ENCODE measurements at regions not wholly inside any gene's neighbourhood (a gene's known extent, or its start where the extent isn't known, plus 50 kb on each side); places are given as distances from the start of the nearest gene placed in this dataset.

DNA sequence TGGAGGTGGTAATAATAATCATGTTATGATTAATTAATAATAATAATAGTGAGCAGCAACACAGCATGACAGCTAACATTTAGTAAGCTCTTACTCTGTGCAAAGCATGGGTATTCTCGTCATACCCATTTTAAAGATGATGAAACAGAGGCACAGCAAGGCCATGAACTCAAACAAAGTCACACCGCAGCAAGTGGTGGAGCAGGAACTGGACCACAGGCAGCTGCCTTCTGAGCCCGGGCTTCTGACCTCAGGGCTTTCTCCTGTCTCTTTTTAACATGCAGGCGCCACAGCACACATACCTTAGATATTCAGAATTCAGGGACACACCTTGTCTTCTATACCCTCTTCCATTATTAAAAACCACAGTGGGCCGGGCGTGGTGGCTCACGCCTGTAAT is 50.7 kb upstream of the SPATA12 start:
- TF ChIP-seq CTCF (IDR thresholded peaks at IDR 0.05; ENCODE audit: borderline replicate concordance, extremely low read depth, insufficient read depth), result no peak
- H3K36me3 ChIP-seq (ENCODE audit: control insufficient read depth in 2 of 3, insufficient read depth in 3 of 3, low read length in 3 of 3), result no peaks in the 10 kb centered on the region
- DNase-seq (no peak), FAIRE-seq (no peak)
- H3K4me1 ChIP-seq (ENCODE audit: control insufficient read depth in 2 of 3, insufficient read depth in 2 of 3, low read depth in 1 of 3, low read length in 3 of 3), result peaks cover 2 to 23% (median 16%) of the 10 kb centered on the region in 3 donors
- no peak overlapping the region for H3K9ac ChIP-seq (ENCODE audit: low read length in 3 of 3)
- no peak overlapping the region for H3K27ac ChIP-seq (ENCODE audit: low read depth in 2 of 2, low read length in 2 of 2)
- intact Hi-C loops (cut with DNase I), result no loop called here
- H3K9me3 ChIP-seq (ENCODE audit: control insufficient read depth in 2 of 3, insufficient read depth in 1 of 3, low read length in 3 of 3), result no peaks in the 10 kb centered on the region
- H3K27me3 ChIP-seq (ENCODE audit: control insufficient read depth, insufficient read depth, low read length), result no peaks in the 10 kb centered on the region
- no peak overlapping the region for H3K4me3 ChIP-seq (ENCODE audit: low read length in 3 of 3)

DNA sequence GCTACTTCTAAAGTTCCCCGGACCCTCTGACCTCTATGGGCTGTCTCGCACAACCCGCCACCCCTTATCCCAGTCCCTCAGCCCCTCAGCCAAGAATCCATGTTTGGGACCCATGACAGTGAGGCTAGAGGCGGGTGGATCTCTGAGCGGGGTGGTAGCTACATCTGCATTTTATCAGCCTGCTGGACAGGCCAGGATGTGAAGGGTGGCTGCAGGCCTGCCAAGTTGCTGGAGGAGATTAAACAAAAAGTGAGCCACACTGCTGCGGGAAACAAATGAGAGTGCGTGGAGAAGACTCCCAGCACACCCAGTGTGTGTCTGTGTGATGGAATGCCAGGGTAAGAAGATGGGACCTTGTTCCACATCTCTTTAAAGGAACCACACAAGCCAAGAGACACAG is 51.1 kb upstream of the SPATA12 start:
- Histone ChIP-seq H3K36me3 (ENCODE audit: control insufficient read depth in 2 of 3, insufficient read depth in 3 of 3, low read length in 3 of 3) (no peaks in the 10 kb centered on the region), H3K9me3 (ENCODE audit: control insufficient read depth in 2 of 3, insufficient read depth in 1 of 3, low read length in 3 of 3) (no peaks in the 10 kb centered on the region), H3K27ac (ENCODE audit: low read depth in 2 of 2, low read length in 2 of 2) (peak overlapping the region in 1 of 2 donors; percentile 6), H3K4me1 (ENCODE audit: control insufficient read depth in 2 of 3, insufficient read depth in 2 of 3, low read depth in 1 of 3, low read length in 3 of 3) (peaks cover 2 to 23% (median 16%) of the 10 kb centered on the region in 3 donors), H3K9ac (ENCODE audit: low read length in 3 of 3) (no peak overlapping the region), H3K27me3 (ENCODE audit: control insufficient read depth, insufficient read depth, low read length) (no peaks in the 10 kb centered on the region), H3K4me3 (ENCODE audit: low read length in 3 of 3) (no peak overlapping the region)
- TF ChIP-seq CTCF (IDR thresholded peaks at IDR 0.05; ENCODE audit: borderline replicate concordance, extremely low read depth, insufficient read depth), result no peak
- no peak for FAIRE-seq
- intact Hi-C loops (cut with DNase I), result no loop called here
- no peak for DNase-seq

- Histone ChIP-seq H3K9me3 (ENCODE audit: control insufficient read depth in 2 of 3, insufficient read depth in 1 of 3, low read length in 3 of 3) (no peaks in the 10 kb centered on the region), H3K27ac (ENCODE audit: low read depth in 2 of 2, low read length in 2 of 2) (peak overlapping the region; percentile 82 to 90), H3K4me3 (ENCODE audit: low read length in 3 of 3) (peak overlapping the region in 1 of 3 donors; percentile 5), H3K36me3 (ENCODE audit: control insufficient read depth in 2 of 3, insufficient read depth in 3 of 3, low read length in 3 of 3) (no peaks in the 10 kb centered on the region), H3K27me3 (ENCODE audit: control insufficient read depth, insufficient read depth, low read length) (no peaks in the 10 kb centered on the region), H3K4me1 (ENCODE audit: control insufficient read depth in 2 of 3, insufficient read depth in 2 of 3, low read depth in 1 of 3, low read length in 3 of 3) (peaks cover 2 to 23% (median 16%) of the 10 kb centered on the region in 3 donors), H3K9ac (ENCODE audit: low read length in 3 of 3) (peak overlapping the region in 1 of 3 donors; percentile 59)
- no peak for TF ChIP-seq CTCF (IDR thresholded peaks at IDR 0.05; ENCODE audit: borderline replicate concordance, extremely low read depth, insufficient read depth)
- FAIRE-seq, result no peak
- DNase-seq, result peak in 2 of 5 donors; percentile 29 to 92
- intact Hi-C loops (cut with DNase I), result no loop called here
Measured at GRCh38 chr3:57007521-57008460, 52.7 kb upstream of the SPATA12 start.

Data from kidney (tissue), 13 donors.